Uterus (tissue), 3 donors: ENCODE measurements at regions not wholly inside any gene's neighbourhood (a gene's known extent, or its start where the extent isn't known, plus 50 kb on each side); places are given as distances from the start of the nearest gene placed in this dataset.

Source experiments
- DNase-seq, 2 donors: peaks; one replicate each; pipeline ENCODE4 v3.0.0-alpha.2; 2019 to 2020
- H3K27ac ChIP-seq, 2 donors: fragments of 200-600 bp; sonication (generic); 1 replicate in 1 of 2; 2 replicates in 1 of 2; pipeline ENCODE4 v1.5.1; 2016 to 2018
- H3K27me3 ChIP-seq, 2 donors: fragments of 200-600 bp; sonication (generic); one replicate each; pipeline ENCODE4 v1.5.1; 2018 to 2019; ENCODE audit warnings: control low read depth in 1 of 2
- H3K36me3 ChIP-seq, 2 donors: fragments of 200-600 bp; sonication (generic); one replicate each; pipeline ENCODE4 v1.5.1; 2019; ENCODE audit warnings: control low read depth in 1 of 2
- H3K4me1 ChIP-seq, 2 donors: fragments of 200-600 bp; sonication (generic); one replicate each; pipeline ENCODE4 v1.5.1; 2018 to 2019; ENCODE audit warnings: control low read depth in 1 of 2
- H3K4me3 ChIP-seq, 2 donors: fragments of 200-600 bp; sonication (generic); 1 replicate in 1 of 2; 2 replicates in 1 of 2; pipeline ENCODE4 v1.5.1; 2018 to 2019; ENCODE audit warnings: mild to moderate bottlenecking in 1 of 2
- H3K9me3 ChIP-seq, 2 donors: fragments of 200-600 bp; sonication (generic); one replicate each; pipeline ENCODE4 v1.5.1; 2019; ENCODE audit warnings: control low read depth in 1 of 2
- POLR2A ChIP-seq, 2 donors: fragments of 450-650 bp; IDR thresholded peaks; one replicate each; pipeline ENCODE4 v1.6.1; 2016; ENCODE audit warnings: antibody characterized with exemption in 2 of 2, mild to moderate bottlenecking in 1 of 2, moderate library complexity in 1 of 2
- intact Hi-C: fragments of 100-400 bp; cut with DNase I; formaldehyde crosslinking; loops from one replicate; pipeline ENCODE4 v1.15.1; 2023; ENCODE audit warnings: low total_unique reads
- TF ChIP-seq, protein P1 (sequence below), 4 experiments: fragments of 200-600 bp in 2 of 4; fragments of 450-650 bp in 2 of 4; sonication (generic) in 2 of 4; IDR thresholded peaks; one replicate each; pipeline ENCODE4 v1.5.1; 2016 to 2019; ENCODE audit warnings: antibody characterized with exemption in 4 of 4, mild to moderate bottlenecking in 2 of 4, moderate library complexity in 1 of 4
- donor health status: DM: yes; HTN: yes; CAD: no.

GRCh38 chr5:176725521-176726280 lies 78.4 kb downstream of the TSPAN17 start:
- Histone ChIP-seq H3K27ac (no peak overlapping the region), H3K27me3 (no peaks in the 10 kb centered on the region), H3K36me3 (no peaks in the 10 kb centered on the region), H3K4me1 (no peaks in the 10 kb centered on the region), H3K4me3 (no peak overlapping the region), H3K9me3 (no peaks in the 10 kb centered on the region)
- TF ChIP-seq, protein P1, sequence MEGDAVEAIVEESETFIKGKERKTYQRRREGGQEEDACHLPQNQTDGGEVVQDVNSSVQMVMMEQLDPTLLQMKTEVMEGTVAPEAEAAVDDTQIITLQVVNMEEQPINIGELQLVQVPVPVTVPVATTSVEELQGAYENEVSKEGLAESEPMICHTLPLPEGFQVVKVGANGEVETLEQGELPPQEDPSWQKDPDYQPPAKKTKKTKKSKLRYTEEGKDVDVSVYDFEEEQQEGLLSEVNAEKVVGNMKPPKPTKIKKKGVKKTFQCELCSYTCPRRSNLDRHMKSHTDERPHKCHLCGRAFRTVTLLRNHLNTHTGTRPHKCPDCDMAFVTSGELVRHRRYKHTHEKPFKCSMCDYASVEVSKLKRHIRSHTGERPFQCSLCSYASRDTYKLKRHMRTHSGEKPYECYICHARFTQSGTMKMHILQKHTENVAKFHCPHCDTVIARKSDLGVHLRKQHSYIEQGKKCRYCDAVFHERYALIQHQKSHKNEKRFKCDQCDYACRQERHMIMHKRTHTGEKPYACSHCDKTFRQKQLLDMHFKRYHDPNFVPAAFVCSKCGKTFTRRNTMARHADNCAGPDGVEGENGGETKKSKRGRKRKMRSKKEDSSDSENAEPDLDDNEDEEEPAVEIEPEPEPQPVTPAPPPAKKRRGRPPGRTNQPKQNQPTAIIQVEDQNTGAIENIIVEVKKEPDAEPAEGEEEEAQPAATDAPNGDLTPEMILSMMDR (IDR thresholded peaks at IDR 0.05) = no peak
- TF ChIP-seq POLR2A (IDR thresholded peaks at IDR 0.05) = no peak
- DNase-seq = no peak
- intact Hi-C loops = no loop called here

- H3K4me1 ChIP-seq = no peaks in the 10 kb centered on the region
- TF ChIP-seq POLR2A (IDR thresholded peaks at IDR 0.05) = no peak
- TF ChIP-seq, protein P1 (IDR thresholded peaks at IDR 0.05) = no peak
- H3K4me3 ChIP-seq = no peak overlapping the region
- intact Hi-C loops = no loop called here
- H3K36me3 ChIP-seq = no peaks in the 10 kb centered on the region
- DNase-seq = no peak
- no peak overlapping the region for H3K27ac ChIP-seq
- H3K27me3 ChIP-seq = no peaks in the 10 kb centered on the region
- H3K9me3 ChIP-seq = no peaks in the 10 kb centered on the region
These were observed 79.7 kb downstream of the TSPAN17 start for GRCh38 chr5:176726746-176727527.

DNA sequence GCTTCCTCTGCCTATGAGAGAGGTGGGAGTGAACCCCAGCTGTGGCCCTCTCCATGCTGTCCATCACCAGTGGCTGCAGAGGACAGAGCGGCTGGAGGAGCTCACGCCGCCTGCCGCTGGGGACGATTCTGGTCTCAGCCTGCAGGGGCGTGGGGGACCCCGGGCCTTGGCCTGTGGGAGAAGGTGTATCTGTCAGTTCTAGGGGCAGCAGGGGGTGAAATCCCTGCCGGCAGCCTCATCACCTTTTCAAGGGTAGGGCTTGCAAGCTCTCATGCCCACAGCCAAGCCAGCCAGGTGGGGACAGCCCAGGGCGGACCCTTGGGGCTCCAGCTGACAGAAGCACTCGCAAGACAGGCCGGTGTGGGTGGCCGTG lies 80.2 kb downstream of the TSPAN17 start:
- intact Hi-C loops = no loop called here
- no peak overlapping the region for H3K4me3 ChIP-seq
- no peaks in the 10 kb centered on the region for H3K9me3 ChIP-seq
- H3K4me1 ChIP-seq = no peaks in the 10 kb centered on the region
- no peak overlapping the region for H3K27ac ChIP-seq
- no peaks in the 10 kb centered on the region for H3K36me3 ChIP-seq
- DNase-seq = no peak
- H3K27me3 ChIP-seq = no peaks in the 10 kb centered on the region
- TF ChIP-seq, protein P1 (IDR thresholded peaks at IDR 0.05) = no peak
- no peak for TF ChIP-seq POLR2A (IDR thresholded peaks at IDR 0.05)

GRCh38 chr5:176727983-176728675 lies 80.8 kb downstream of the TSPAN17 start:
- intact Hi-C loops = no loop called here
- no peak overlapping the region for H3K4me3 ChIP-seq
- no peaks in the 10 kb centered on the region for H3K4me1 ChIP-seq
- H3K9me3 ChIP-seq = no peaks in the 10 kb centered on the region
- H3K27me3 ChIP-seq = no peaks in the 10 kb centered on the region
- H3K36me3 ChIP-seq = no peaks in the 10 kb centered on the region
- TF ChIP-seq POLR2A (IDR thresholded peaks at IDR 0.05) = no peak
- TF ChIP-seq, protein P1 (IDR thresholded peaks at IDR 0.05) = no peak
- no peak overlapping the region for H3K27ac ChIP-seq
- DNase-seq = no peak

DNA sequence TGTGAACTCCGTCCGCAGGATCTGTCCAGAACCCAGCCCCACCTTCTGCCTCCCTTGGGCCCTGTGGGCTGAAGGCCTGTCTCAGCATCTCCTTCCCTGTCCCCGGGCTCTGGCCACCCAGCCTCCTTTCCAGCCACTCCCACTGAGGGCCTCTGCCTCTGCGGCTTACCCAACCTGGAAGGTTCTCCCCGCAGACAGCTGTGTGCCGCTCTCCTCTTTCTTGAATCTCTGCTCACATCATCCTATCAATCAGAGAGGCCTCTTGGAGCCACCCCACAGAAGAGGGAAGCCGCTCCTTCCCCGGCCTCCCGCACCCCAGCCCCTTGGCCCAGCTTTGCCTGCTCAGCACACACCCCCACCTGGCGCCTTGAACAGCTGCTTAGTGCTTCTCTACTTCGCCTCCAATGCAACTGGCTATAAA lies 81.5 kb upstream of the UNC5A start:
- Histone ChIP-seq H3K4me1 (no peaks in the 10 kb centered on the region), H3K36me3 (no peaks in the 10 kb centered on the region), H3K4me3 (no peak overlapping the region), H3K27ac (no peak overlapping the region), H3K9me3 (no peaks in the 10 kb centered on the region), H3K27me3 (no peaks in the 10 kb centered on the region)
- no peak for DNase-seq
- TF ChIP-seq, protein P1 (IDR thresholded peaks at IDR 0.05) = no peak
- no peak for TF ChIP-seq POLR2A (IDR thresholded peaks at IDR 0.05)
- intact Hi-C loops = no loop called here
